GM20000 (cell line): ENCODE measurements at regions not wholly inside any gene's neighbourhood (a gene's known extent, or its start where the extent isn't known, plus 50 kb on each side); places are given as distances from the start of the nearest gene placed in this dataset.

Experiments used
- DNase-seq: peaks from one replicate; pipeline ENCODE4 v3.0.0; 2012; ENCODE audit warnings: low spot score
- CTCF ChIP-seq: IDR thresholded peaks from 2 replicates; pipeline ENCODE4 v1.5.1; 2012; ENCODE audit warnings: mild to moderate bottlenecking, control low read depth; ENCODE audit errors: extremely low read depth, missing control alignments

- no peak for TF ChIP-seq CTCF
- DNase-seq: no peak
These were observed 153.7 kb upstream of the SLC38A2 start for GRCh38 chr12:46526233-46526632.

GRCh38 chr12:46524778-46525177, 152.2 kb upstream of the SLC38A2 start:
- no peak for TF ChIP-seq CTCF
- DNase-seq: no peak

GRCh38 chr12:46523863-46524770, 151.5 kb upstream of the SLC38A2 start:
- no peak for TF ChIP-seq CTCF
- no peak for DNase-seq

- DNase-seq: no peak
These were observed 150.9 kb upstream of the SLC38A2 start for GRCh38 chr12:46523446-46523845.

GRCh38 chr12:46522071-46522470, 149.5 kb upstream of the SLC38A2 start:
- no peak for DNase-seq
- no peak for TF ChIP-seq CTCF

More at GRCh38 chr12:46523446-46523845, 150.9 kb upstream of the SLC38A2 start:
- no peak for TF ChIP-seq CTCF

- TF ChIP-seq CTCF: no peak
- DNase-seq: no peak
These were observed 148.6 kb upstream of the SLC38A2 start for GRCh38 chr12:46521145-46521544.

- no peak for TF ChIP-seq CTCF
- DNase-seq: no peak
These were observed 146.8 kb upstream of the SLC38A2 start for GRCh38 chr12:46519407-46519806.
